HCT116 (cell line): ENCODE measurements at regions not wholly inside any gene's neighbourhood (a gene's known extent, or its start where the extent isn't known, plus 50 kb on each side); places are given as distances from the start of the nearest gene placed in this dataset.

Experiments
- CEBPB ChIP-seq: IDR thresholded peaks from 2 replicates; pipeline ENCODE4 v1.6.1; 2012; ENCODE audit warnings: low read depth
- CTCF ChIP-seq, 3 experiments: fragments of 200-600 bp in 1 of 3; sonication (generic) in 1 of 3; IDR thresholded peaks in 2 of 3; conservative IDR thresholded peaks in 1 of 3; 2 replicates each; pipeline ENCODE4 v1.5.1; 2012 to 2017; ENCODE audit warnings: low read depth in 2 of 3, low read length in 2 of 3, antibody characterized with exemption in 1 of 3, borderline replicate concordance in 1 of 3, control low read depth in 1 of 3, mild to moderate bottlenecking in 1 of 3, mixed read lengths in 1 of 3, mixed run types in 1 of 3, moderate library complexity in 1 of 3; ENCODE audit not compliant: insufficient read depth in 1 of 3
- EZH2 ChIP-seq: fragments of 200-600 bp; sonication (generic); IDR thresholded peaks from 2 replicates; pipeline ENCODE4 v1.6.1; 2017; ENCODE audit warnings: antibody characterized with exemption, mixed run types
- EZH2phosphoT487 ChIP-seq: fragments of 200-600 bp; IDR thresholded peaks from 2 replicates; pipeline ENCODE4 v1.6.1; 2018; ENCODE audit warnings: antibody characterized with exemption, borderline replicate concordance
- FOSL1 ChIP-seq: IDR thresholded peaks from 2 replicates; pipeline ENCODE4 v1.6.1; 2012; ENCODE audit warnings: low read depth
- JUND ChIP-seq: IDR thresholded peaks from 2 replicates; pipeline ENCODE4 v1.6.1; 2012
- POLR2A ChIP-seq: IDR thresholded peaks from 2 replicates; pipeline ENCODE4 v1.7.0; 2011; ENCODE audit warnings: borderline replicate concordance; ENCODE audit not compliant: insufficient read depth, insufficient read length; ENCODE audit errors: extremely low read depth
- RAD21 ChIP-seq: IDR thresholded peaks from 2 replicates; pipeline ENCODE4 v1.6.1; 2012; ENCODE audit warnings: low read depth, mild to moderate bottlenecking
- REST ChIP-seq: IDR thresholded peaks from 2 replicates; pipeline ENCODE4 v1.6.1; 2012; ENCODE audit warnings: low read depth
- ZNF274 ChIP-seq: fragments of 200-500 bp; sonication (Bioruptor generic); IDR thresholded peaks from 2 replicates; pipeline ENCODE4 v1.6.1; 2014; ENCODE audit warnings: mild to moderate bottlenecking, low read depth, low read length, inconsistent platforms
- TF ChIP-seq, protein P1 (sequence below): IDR thresholded peaks from 2 replicates; pipeline ENCODE4 v1.6.1; 2012
- TF ChIP-seq, protein P2 (sequence below): IDR thresholded peaks from 2 replicates; pipeline ENCODE4 v1.6.1; 2012
- TF ChIP-seq, protein P3 (sequence below): IDR thresholded peaks from 2 replicates; pipeline ENCODE4 v1.6.1; 2011; ENCODE audit warnings: mild to moderate bottlenecking, low read length, moderate library complexity; ENCODE audit not compliant: insufficient replicate concordance; ENCODE audit errors: extremely low read depth

GRCh38 chr2:16523711-16524110 is 141.9 kb downstream of the CYRIA start:
- TF ChIP-seq REST (no peak), CTCF (IDR thresholded peaks at IDR 0.05 in 2 of 3, conservative IDR thresholded peaks at IDR 0.05 in 1 of 3; ENCODE audit: borderline replicate concordance in 1 of 3, insufficient read depth in 1 of 3, low read depth in 2 of 3, low read length in 2 of 3) (no peak), POLR2A (no peak), ZNF274 (no peak), EZH2 (no peak), CEBPB (no peak), FOSL1 (no peak), RAD21 (no peak), EZH2phosphoT487 (no peak), JUND (no peak)
- TF ChIP-seq, protein P1, sequence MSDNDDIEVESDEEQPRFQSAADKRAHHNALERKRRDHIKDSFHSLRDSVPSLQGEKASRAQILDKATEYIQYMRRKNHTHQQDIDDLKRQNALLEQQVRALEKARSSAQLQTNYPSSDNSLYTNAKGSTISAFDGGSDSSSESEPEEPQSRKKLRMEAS = no peak
- TF ChIP-seq, protein P2, sequence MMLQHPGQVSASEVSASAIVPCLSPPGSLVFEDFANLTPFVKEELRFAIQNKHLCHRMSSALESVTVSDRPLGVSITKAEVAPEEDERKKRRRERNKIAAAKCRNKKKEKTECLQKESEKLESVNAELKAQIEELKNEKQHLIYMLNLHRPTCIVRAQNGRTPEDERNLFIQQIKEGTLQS = no peak
- TF ChIP-seq, protein P3, sequence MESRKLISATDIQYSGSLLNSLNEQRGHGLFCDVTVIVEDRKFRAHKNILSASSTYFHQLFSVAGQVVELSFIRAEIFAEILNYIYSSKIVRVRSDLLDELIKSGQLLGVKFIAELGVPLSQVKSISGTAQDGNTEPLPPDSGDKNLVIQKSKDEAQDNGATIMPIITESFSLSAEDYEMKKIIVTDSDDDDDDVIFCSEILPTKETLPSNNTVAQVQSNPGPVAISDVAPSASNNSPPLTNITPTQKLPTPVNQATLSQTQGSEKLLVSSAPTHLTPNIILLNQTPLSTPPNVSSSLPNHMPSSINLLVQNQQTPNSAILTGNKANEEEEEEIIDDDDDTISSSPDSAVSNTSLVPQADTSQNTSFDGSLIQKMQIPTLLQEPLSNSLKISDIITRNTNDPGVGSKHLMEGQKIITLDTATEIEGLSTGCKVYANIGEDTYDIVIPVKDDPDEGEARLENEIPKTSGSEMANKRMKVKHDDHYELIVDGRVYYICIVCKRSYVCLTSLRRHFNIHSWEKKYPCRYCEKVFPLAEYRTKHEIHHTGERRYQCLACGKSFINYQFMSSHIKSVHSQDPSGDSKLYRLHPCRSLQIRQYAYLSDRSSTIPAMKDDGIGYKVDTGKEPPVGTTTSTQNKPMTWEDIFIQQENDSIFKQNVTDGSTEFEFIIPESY = no peak
